ENCODE measurements at regions not wholly inside any gene's neighbourhood (a gene's known extent, or its start where the extent isn't known, plus 50 kb on each side); places are given as distances from the start of the nearest gene placed in this dataset.

DNA sequence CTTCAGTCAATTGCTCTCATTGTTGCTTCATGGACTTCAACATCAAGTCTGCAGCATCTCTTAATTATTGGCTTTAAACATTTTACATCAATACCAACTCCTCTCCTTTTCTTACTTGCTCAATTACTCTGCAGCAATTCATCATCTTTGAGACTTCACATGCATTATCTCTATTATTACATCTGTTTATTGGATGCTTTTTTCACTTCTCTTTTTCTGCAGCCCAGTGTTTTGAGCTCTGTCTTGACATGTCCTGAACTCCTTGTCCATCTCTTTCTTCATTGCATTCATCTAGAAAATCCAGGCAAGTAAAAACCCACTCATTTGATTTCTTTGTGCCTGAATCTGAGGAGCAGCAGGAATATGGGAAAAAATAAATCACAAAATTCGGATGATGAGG is 647.9 kb downstream of the PLCL1 start:
- in situ Hi-C loops (cut with HindIII; ENCODE audit: low pct_unique_long_range_greater_than_20kb, low sequenced_read_pairs): no loop called here
- no peak for DNase-seq (ENCODE audit: low read depth in 1 of 2, low spot score in 1 of 2)
- no peak for TF ChIP-seq JUND (IDR thresholded peaks at IDR 0.05; ENCODE audit: low read depth)

DNA sequence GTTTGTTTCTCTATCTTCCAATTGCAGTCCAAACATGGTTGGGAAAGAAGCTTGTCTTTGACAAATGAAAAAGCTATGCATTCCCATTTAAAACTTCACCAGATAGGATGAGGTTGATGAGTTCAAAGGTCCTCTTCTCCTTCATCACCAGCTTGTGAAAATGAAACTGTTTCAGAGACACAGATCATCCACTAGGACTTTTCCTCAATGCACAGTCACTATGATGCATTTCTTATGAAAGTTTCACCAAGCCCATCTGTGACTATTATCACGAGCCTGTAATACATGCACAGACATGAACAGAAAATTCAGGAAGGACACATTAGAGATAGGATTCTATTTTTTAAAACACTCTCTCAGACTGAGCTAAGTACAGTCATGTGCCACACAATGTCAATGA is 644.4 kb downstream of the PLCL1 start:
- no peak for TF ChIP-seq JUND (IDR thresholded peaks at IDR 0.05; ENCODE audit: low read depth)
- no peak for DNase-seq (ENCODE audit: low read depth in 1 of 2, low spot score in 1 of 2)
- in situ Hi-C loops (cut with HindIII; ENCODE audit: low pct_unique_long_range_greater_than_20kb, low sequenced_read_pairs): no loop called here

DNA sequence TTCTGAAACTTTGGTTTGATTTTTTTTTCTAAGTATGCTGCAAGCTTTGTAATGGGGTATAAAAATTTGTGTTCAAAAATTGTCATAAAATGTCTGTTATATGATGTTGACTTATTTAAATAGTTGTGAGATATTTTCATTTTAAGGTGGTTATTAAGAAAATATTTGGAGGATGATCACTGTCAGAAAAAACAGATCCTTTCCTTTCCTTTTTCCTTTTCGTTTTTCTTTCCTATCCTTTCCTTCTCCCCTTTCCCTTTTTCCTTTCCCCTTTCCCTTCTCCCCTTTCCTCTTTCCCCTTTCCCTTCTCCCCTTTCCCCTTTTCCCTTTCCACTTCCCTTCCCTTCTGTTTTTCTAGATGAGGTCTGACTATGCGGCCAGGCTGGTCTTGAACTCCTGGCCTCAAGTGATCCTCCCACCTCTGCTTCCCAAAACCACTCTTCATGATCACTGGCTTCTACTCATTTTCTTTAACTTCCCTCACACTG is 640.5 kb downstream of the PLCL1 start:
- DNase-seq (ENCODE audit: low read depth in 1 of 2, low spot score in 1 of 2): no peak
- in situ Hi-C loops (cut with HindIII; ENCODE audit: low pct_unique_long_range_greater_than_20kb, low sequenced_read_pairs): no loop called here
- TF ChIP-seq JUND (IDR thresholded peaks at IDR 0.05; ENCODE audit: low read depth): no peak

DNA sequence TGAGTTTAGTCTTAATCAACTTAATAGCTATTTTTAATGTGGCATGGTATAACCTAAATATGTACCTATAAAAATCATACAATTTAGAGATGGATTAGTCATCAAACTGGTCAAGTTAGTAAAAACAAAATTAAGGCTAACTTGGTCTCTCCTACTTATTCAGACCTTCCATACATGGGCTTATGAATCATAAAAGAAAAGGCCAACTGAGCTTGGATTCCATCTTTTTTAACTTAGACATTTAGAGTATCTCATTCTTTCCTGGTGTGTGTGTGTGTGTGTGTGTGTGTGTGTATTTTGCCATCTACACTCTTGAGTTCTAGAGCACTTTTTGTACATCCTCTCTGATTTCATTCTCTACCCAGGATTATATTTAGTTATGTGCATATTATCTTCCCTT is 637.5 kb downstream of the PLCL1 start:
- in situ Hi-C loops (cut with HindIII; ENCODE audit: low pct_unique_long_range_greater_than_20kb, low sequenced_read_pairs): no loop called here
- DNase-seq (ENCODE audit: low read depth in 1 of 2, low spot score in 1 of 2): no peak
- no peak for TF ChIP-seq JUND (IDR thresholded peaks at IDR 0.05; ENCODE audit: low read depth)

DNA sequence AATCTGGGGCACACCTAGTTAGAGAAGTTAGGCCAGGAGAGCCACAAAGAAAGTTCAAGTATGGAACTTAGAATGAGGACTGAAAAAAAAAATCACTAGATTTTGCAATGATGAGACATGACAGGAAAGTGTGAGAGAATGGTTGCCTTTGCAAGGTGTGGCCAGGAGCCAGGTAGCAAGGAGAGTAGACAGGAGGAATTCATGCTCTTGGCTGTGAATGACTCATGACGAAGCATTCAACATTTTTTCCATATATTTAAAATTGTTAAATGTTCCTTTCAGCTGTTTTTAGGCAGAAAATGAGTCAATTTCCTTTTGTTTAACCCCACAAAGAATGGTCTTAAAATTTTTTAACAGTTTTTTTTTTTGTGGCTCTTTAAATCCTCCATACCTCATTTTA is 636.9 kb downstream of the PLCL1 start:
- in situ Hi-C loops (cut with HindIII; ENCODE audit: low pct_unique_long_range_greater_than_20kb, low sequenced_read_pairs): no loop called here
- no peak for TF ChIP-seq JUND (IDR thresholded peaks at IDR 0.05; ENCODE audit: low read depth)

DNA sequence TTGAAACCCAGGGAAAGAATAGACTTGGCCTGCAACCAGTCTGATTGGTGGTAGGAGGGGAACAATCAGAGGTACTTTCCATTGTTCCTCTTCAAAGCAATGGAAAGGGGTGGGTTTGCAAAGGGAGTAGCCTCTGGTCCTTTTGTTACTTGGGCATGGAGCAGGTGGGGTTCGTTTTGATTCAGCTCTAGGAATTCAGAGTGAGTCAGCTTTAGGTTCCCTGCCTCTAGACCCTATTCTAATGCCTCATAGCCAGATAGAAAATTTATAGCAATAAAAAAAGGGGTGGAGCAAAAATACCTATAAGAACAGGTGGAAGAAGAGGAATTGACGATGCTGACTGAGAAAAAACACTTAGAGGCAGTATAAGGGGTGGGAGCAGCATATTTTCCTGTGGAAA is 636.4 kb downstream of the PLCL1 start:
- in situ Hi-C loops (cut with HindIII; ENCODE audit: low pct_unique_long_range_greater_than_20kb, low sequenced_read_pairs): no loop called here
- no peak for DNase-seq (ENCODE audit: low read depth in 1 of 2, low spot score in 1 of 2)

More for the DNA sequence above, 636.9 kb downstream of the PLCL1 start:
- DNase-seq (ENCODE audit: low read depth in 1 of 2, low spot score in 1 of 2): no peak

DNA sequence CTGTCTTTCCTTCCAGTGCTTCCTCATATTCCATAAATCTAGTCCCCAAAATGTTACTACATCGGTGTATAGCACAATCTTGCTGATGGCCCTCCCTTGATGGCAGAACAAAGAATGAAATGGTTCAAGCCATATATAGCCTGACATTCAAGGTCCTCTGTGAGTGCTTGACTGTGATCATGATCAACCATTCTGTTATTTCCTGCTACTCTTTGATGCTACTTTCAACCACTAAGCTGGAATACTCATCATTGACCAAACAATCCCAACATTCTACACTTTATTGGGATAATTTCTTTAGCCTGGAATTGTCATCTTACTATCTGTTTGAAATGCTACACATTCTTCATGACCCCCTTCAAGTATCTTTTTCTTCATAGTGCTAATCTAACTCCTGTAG is 633.9 kb downstream of the PLCL1 start:
- TF ChIP-seq JUND (IDR thresholded peaks at IDR 0.05; ENCODE audit: low read depth): no peak
- in situ Hi-C loops (cut with HindIII; ENCODE audit: low pct_unique_long_range_greater_than_20kb, low sequenced_read_pairs): no loop called here
- no peak for DNase-seq (ENCODE audit: low read depth in 1 of 2, low spot score in 1 of 2)

More for the DNA sequence above, 636.4 kb downstream of the PLCL1 start:
- no peak for TF ChIP-seq JUND (IDR thresholded peaks at IDR 0.05; ENCODE audit: low read depth)

DNA sequence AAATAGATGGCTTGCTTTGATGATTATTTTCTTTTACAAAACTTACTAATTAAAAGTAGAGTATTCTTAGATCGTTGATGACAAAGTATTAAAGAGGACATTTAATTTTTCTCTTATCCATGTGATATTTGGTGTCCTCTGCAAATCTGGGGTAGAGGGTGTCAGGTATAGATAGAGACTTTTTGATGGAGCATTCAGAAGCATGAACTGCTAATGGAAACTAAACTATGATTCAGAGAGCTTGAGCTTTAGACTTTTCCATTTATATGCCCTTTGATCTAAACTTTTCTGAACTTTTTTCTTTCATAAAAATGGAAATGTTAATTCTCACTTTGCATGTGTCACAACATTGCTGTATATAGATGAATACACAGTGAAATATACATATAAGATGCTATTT is 619.7 kb downstream of the PLCL1 start:
- in situ Hi-C loops (cut with HindIII; ENCODE audit: low pct_unique_long_range_greater_than_20kb, low sequenced_read_pairs): no loop called here
- DNase-seq (ENCODE audit: low read depth in 1 of 2, low spot score in 1 of 2): no peak
- TF ChIP-seq JUND (IDR thresholded peaks at IDR 0.05; ENCODE audit: low read depth): no peak

DNA sequence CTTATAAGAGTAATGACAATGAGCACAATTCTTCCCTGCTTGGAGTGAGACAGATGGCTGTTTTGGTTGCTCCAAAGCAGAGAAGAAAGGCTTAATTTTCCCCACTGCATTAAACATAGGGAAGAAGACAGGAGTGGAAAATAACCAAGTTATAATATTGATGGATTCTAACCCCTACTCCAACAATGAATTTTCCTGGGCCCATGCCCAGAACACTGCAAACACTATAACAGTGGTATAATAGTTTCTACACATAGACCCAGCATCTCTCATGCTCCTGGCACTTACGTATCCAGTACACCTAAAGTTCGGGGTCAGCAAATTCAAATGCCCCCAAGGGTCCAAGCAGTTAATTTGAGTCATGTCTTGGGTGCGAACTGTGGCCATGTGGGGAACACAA is 613.4 kb downstream of the PLCL1 start:
- no peak for TF ChIP-seq JUND (IDR thresholded peaks at IDR 0.05; ENCODE audit: low read depth)

DNA sequence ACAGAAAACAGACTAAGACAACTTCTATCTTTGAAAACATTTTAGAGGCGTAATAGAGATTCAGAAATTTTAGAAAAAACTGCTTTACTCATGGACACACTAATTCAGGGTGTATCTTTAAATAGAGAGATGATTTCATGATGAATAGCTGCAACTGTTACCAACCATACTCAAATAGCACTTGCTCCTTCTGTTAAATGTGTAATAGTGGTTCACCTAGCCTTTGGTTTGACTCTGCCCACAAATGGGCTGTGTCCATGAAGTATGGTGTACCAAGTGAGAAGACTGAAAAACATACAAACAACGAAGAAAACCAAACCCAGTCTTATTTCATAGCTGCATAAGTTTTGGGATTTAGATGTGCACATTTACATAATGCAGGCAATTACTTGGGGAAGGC is 610.6 kb downstream of the PLCL1 start:
- DNase-seq (ENCODE audit: low read depth in 1 of 2, low spot score in 1 of 2): no peak
- in situ Hi-C loops (cut with HindIII; ENCODE audit: low pct_unique_long_range_greater_than_20kb, low sequenced_read_pairs): no loop called here
- no peak for TF ChIP-seq JUND (IDR thresholded peaks at IDR 0.05; ENCODE audit: low read depth)

More for the DNA sequence above, 613.4 kb downstream of the PLCL1 start:
- no peak for DNase-seq (ENCODE audit: low read depth in 1 of 2, low spot score in 1 of 2)
- in situ Hi-C loops (cut with HindIII; ENCODE audit: low pct_unique_long_range_greater_than_20kb, low sequenced_read_pairs): no loop called here

DNA sequence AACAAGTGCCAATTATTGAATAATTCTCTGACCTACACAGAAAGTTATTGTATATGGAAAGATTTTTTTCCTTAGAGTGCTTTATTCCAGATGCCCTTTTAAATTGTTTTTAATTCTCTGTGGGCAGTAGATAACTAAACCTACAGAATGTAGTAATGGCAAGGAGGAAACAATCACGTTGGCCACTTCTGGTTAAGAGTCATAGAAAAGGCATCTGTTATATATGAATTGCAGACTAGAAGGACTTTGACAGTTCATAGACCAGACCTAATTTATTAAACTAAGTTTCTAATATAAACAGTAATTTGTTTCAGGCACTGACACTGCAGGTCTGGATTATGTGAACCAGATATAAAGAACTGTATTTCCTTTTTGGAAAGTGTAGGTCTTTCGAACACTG is 607.5 kb downstream of the PLCL1 start:
- in situ Hi-C loops (cut with HindIII; ENCODE audit: low pct_unique_long_range_greater_than_20kb, low sequenced_read_pairs): no loop called here
- DNase-seq (ENCODE audit: low read depth in 1 of 2, low spot score in 1 of 2): no peak
- TF ChIP-seq JUND (IDR thresholded peaks at IDR 0.05; ENCODE audit: low read depth): no peak

DNA sequence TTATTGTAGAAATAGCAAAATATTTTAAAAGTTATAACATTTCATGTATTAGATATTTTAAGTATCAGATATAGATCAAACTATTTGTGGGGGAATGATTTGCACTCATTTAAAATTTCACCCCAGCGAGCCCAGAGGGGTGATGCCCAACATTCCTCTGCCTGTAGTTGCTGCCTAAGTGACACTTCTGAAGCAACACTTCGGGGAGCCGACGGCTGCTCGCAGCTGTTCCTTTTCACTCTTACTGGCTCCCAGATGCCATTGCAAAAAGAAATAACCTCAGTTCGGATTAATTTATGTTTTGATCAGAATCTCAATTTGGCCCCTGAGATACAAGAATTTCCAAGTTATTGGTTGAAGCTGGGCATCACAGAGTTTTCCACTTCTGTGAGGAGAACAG is 603.8 kb downstream of the PLCL1 start:
- TF ChIP-seq JUND (IDR thresholded peaks at IDR 0.05; ENCODE audit: low read depth): no peak
- DNase-seq (ENCODE audit: low read depth in 1 of 2, low spot score in 1 of 2): no peak
- in situ Hi-C loops (cut with HindIII; ENCODE audit: low pct_unique_long_range_greater_than_20kb, low sequenced_read_pairs): no loop called here

DNA sequence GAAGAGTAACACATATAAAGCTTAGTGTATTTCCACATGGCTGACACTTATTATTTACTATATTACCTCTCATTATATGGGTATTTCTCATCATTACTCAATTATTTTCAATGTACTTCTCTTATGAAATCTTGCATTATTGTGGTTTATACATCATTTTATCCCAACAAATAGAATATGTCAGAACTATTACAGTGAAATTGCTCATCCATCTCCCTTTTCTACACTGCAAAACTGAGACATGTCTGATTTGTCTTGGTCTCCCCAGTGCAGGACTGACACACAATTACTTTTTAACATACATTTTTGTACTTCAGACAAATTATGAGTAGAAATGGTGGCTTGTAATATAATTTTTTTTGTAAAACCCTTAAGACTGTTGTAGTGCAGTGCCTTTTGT is 600.9 kb downstream of the PLCL1 start:
- no peak for DNase-seq (ENCODE audit: low read depth in 1 of 2, low spot score in 1 of 2)
- TF ChIP-seq JUND (IDR thresholded peaks at IDR 0.05; ENCODE audit: low read depth): no peak
- in situ Hi-C loops (cut with HindIII; ENCODE audit: low pct_unique_long_range_greater_than_20kb, low sequenced_read_pairs): no loop called here

DNA sequence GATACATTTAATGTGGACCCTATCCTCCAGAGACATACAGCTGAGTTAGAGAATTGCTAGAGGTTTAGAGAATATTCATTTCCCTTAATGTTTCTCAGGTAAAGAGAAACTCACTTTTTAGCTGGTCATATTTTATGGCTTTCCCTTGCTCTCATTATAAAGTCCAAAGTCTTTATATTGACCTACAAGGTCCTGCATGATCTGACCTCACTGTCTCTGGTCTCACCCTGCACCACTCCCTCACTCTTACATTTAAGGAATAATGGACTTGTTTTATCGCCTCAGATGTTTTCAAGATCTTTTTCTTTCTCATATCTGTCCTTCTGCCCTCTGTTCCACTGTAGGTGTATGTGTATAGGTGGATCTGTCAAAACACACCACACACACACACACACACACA is 597.3 kb downstream of the PLCL1 start:
- DNase-seq (ENCODE audit: low read depth in 1 of 2, low spot score in 1 of 2): no peak
- TF ChIP-seq JUND (IDR thresholded peaks at IDR 0.05; ENCODE audit: low read depth): no peak
- in situ Hi-C loops (cut with HindIII; ENCODE audit: low pct_unique_long_range_greater_than_20kb, low sequenced_read_pairs): no loop called here

Measured in T47D (cell line).